Stimulated activated CD8-positive, alpha-beta memory T cell treated with anti-CD3 and anti-CD28 coated beads, Interleukin-15, amount 100 ng/mL, for 48 hours (primary cell): ENCODE measurements at regions not wholly inside any gene's neighbourhood (a gene's known extent, or its start where the extent isn't known, plus 50 kb on each side); places are given as distances from the start of the nearest gene placed in this dataset.

ENCODE experiments used
- DNase-seq, 2 donors: peaks; one replicate each; pipeline ENCODE4 v3.0.0-alpha.2; 2020; ENCODE audit warnings: low read depth in 2 of 2

- DNase-seq = no peak
These were observed 207.1 kb downstream of the UACA start for GRCh38 chr15:70556151-70556741.

- DNase-seq = no peak
These were observed 207.6 kb downstream of the UACA start for GRCh38 chr15:70555713-70556112.

GRCh38 chr15:70547846-70548487 is 215.4 kb downstream of the UACA start:
- no peak for DNase-seq

- no peak for DNase-seq
These were observed 217.8 kb downstream of the UACA start for GRCh38 chr15:70545526-70545925.

- DNase-seq = no peak
These were observed 221.8 kb downstream of the UACA start for GRCh38 chr15:70541511-70541910.

GRCh38 chr15:70539912-70540530 is 223.3 kb downstream of the UACA start:
- no peak for DNase-seq

GRCh38 chr15:70539409-70539808 is 223.9 kb downstream of the UACA start:
- no peak for DNase-seq

GRCh38 chr15:70538278-70538677 is 225.1 kb downstream of the UACA start:
- DNase-seq = no peak

- no peak for DNase-seq
These were observed 227.4 kb downstream of the UACA start for GRCh38 chr15:70535955-70536338.

- no peak for DNase-seq
These were observed 228.0 kb downstream of the UACA start for GRCh38 chr15:70535071-70535954.

- DNase-seq = no peak
These were observed 229.2 kb downstream of the UACA start for GRCh38 chr15:70533931-70534742.

- DNase-seq = no peak
These were observed 230.7 kb downstream of the UACA start for GRCh38 chr15:70532531-70533186.

GRCh38 chr15:70531576-70531975 is 231.8 kb downstream of the UACA start:
- no peak for DNase-seq

- DNase-seq = no peak
These were observed 232.5 kb downstream of the UACA start for GRCh38 chr15:70530906-70531305.

- DNase-seq = no peak
These were observed 232.9 kb downstream of the UACA start for GRCh38 chr15:70530503-70530902.

- DNase-seq = no peak
These were observed 233.3 kb downstream of the UACA start for GRCh38 chr15:70530017-70530499.

- no peak for DNase-seq
These were observed 234.5 kb downstream of the UACA start for GRCh38 chr15:70528816-70529215.

GRCh38 chr15:70528270-70528706 is 235.1 kb downstream of the UACA start:
- peak in 1 of 2 donors; percentile 38 for DNase-seq

GRCh38 chr15:70526974-70527325 is 236.4 kb downstream of the UACA start:
- no peak for DNase-seq

GRCh38 chr15:70526221-70526973 is 237.0 kb downstream of the UACA start:
- DNase-seq = no peak
